ENCODE measurements at regions not wholly inside any gene's neighbourhood (a gene's known extent, or its start where the extent isn't known, plus 50 kb on each side); places are given as distances from the start of the nearest gene placed in this dataset.

GRCh38 chrX:127596882-127597281, 455.3 kb downstream of the ACTRT1 start:
- ChIA-PET CTCF (no interaction called here), POLR2A (ENCODE audit: unreplicated experiment) (no interaction called here)
- DNase-seq: no peak

GRCh38 chrX:127578395-127578794, 473.8 kb downstream of the ACTRT1 start:
- POLR2A ChIA-PET (ENCODE audit: unreplicated experiment): no interaction called here
- H3K4me1 ChIP-seq (replicated peaks; ENCODE audit: insufficient read depth): no peaks in the 10 kb centered on the region
- no peaks in the 10 kb centered on the region for H3K36me3 ChIP-seq (ENCODE audit: low read depth)
- TF ChIP-seq CTCF (conservative IDR thresholded peaks at IDR 0.05) (no peak), EZH2 (IDR thresholded peaks at IDR 0.05; ENCODE audit: low read depth) (no peak)
- no peaks in the 10 kb centered on the region for H3K9me2 ChIP-seq (ENCODE audit: insufficient read depth)
- H3K4me2 ChIP-seq: no peak overlapping the region
- H3K27me3 ChIP-seq (ENCODE audit: insufficient read depth, low read depth): no peaks in the 10 kb centered on the region
- H2AFZ ChIP-seq: no peak overlapping the region
- BruUV-seq (replicated peaks): no TSS peak
- H3K4me3 ChIP-seq: no peak overlapping the region
- no peak overlapping the region for H3K27ac ChIP-seq
- H3F3A ChIP-seq (ENCODE audit: insufficient read depth, low read depth): no peaks in the 10 kb centered on the region
- no peaks in the 10 kb centered on the region for H4K20me1 ChIP-seq (ENCODE audit: insufficient read depth)
- intact Hi-C loops (cut with micrococcal nuclease; ENCODE audit: unreplicated experiment): no loop called here
- no peak for DNase-seq
- H3K79me2 ChIP-seq (ENCODE audit: low read depth): no peaks in the 10 kb centered on the region
- CTCF ChIA-PET: no interaction called here
- no peaks in the 10 kb centered on the region for H3K9me3 ChIP-seq (ENCODE audit: insufficient read depth, low read depth)

More at GRCh38 chrX:127596882-127597281, 455.3 kb downstream of the ACTRT1 start:
- H3K4me1 ChIP-seq (replicated peaks; ENCODE audit: insufficient read depth): no peaks in the 10 kb centered on the region
- H2AFZ ChIP-seq: no peak overlapping the region
- H3K9me2 ChIP-seq (ENCODE audit: insufficient read depth): no peaks in the 10 kb centered on the region; the same call in none of the 2 replicates
- H3K27ac ChIP-seq: no peak overlapping the region
- no peaks in the 10 kb centered on the region for H3K9me3 ChIP-seq (ENCODE audit: insufficient read depth, low read depth)
- H3K36me3 ChIP-seq (ENCODE audit: low read depth): no peaks in the 10 kb centered on the region
- no peaks in the 10 kb centered on the region for H3F3A ChIP-seq (ENCODE audit: insufficient read depth, low read depth)
- no peak for TF ChIP-seq CTCF (conservative IDR thresholded peaks at IDR 0.05)
- TF ChIP-seq EZH2 (IDR thresholded peaks at IDR 0.05; ENCODE audit: low read depth): no peak
- H3K4me3 ChIP-seq: no peak overlapping the region
- H3K27me3 ChIP-seq (ENCODE audit: insufficient read depth, low read depth): no peaks in the 10 kb centered on the region
- no peaks in the 10 kb centered on the region for H3K79me2 ChIP-seq (ENCODE audit: low read depth)
- intact Hi-C loops (cut with micrococcal nuclease; ENCODE audit: unreplicated experiment): no loop called here
- H3K4me2 ChIP-seq: no peak overlapping the region
- BruUV-seq (replicated peaks): no TSS peak
- H4K20me1 ChIP-seq (ENCODE audit: insufficient read depth): no peaks in the 10 kb centered on the region

GRCh38 chrX:127577884-127578283, 474.3 kb downstream of the ACTRT1 start:
- ChIA-PET CTCF (no interaction called here), POLR2A (ENCODE audit: unreplicated experiment) (no interaction called here)
- H3F3A ChIP-seq (ENCODE audit: insufficient read depth, low read depth): no peaks in the 10 kb centered on the region
- H2AFZ ChIP-seq: no peak overlapping the region
- no peaks in the 10 kb centered on the region for H3K4me1 ChIP-seq (replicated peaks; ENCODE audit: insufficient read depth)
- intact Hi-C loops (cut with micrococcal nuclease; ENCODE audit: unreplicated experiment): no loop called here
- no peaks in the 10 kb centered on the region for H3K27me3 ChIP-seq (ENCODE audit: insufficient read depth, low read depth)
- no peak overlapping the region for H3K4me3 ChIP-seq
- no TSS peak for BruUV-seq (replicated peaks)
- no peak overlapping the region for H3K27ac ChIP-seq
- TF ChIP-seq EZH2 (IDR thresholded peaks at IDR 0.05; ENCODE audit: low read depth): no peak
- no peak for TF ChIP-seq CTCF (conservative IDR thresholded peaks at IDR 0.05)
- no peaks in the 10 kb centered on the region for H3K9me2 ChIP-seq (ENCODE audit: insufficient read depth)
- DNase-seq: no peak
- H3K79me2 ChIP-seq (ENCODE audit: low read depth): no peaks in the 10 kb centered on the region
- no peak overlapping the region for H3K4me2 ChIP-seq
- H3K36me3 ChIP-seq (ENCODE audit: low read depth): no peaks in the 10 kb centered on the region
- no peaks in the 10 kb centered on the region for H3K9me3 ChIP-seq (ENCODE audit: insufficient read depth, low read depth)
- no peaks in the 10 kb centered on the region for H4K20me1 ChIP-seq (ENCODE audit: insufficient read depth)
